ENCODE measurements at regions not wholly inside any gene's neighbourhood (a gene's known extent, or its start where the extent isn't known, plus 50 kb on each side); places are given as distances from the start of the nearest gene placed in this dataset.
"Not testable (repeated sequence)": the region's sequence is repeated elsewhere in the genome, so short reads cannot be mapped to it uniquely, and the experiment has no call there.

- not testable (repeated sequence) for DNase-seq
Observed at GRCh38 chr4:147168200-147168599, 222.5 kb upstream of the TTC29 start.

GRCh38 chr4:147173322-147173721, 227.7 kb upstream of the TTC29 start:
- DNase-seq, result no peak

GRCh38 chr4:147173797-147174432, 228.3 kb upstream of the TTC29 start:
- no peak for DNase-seq

GRCh38 chr4:147174591-147174990, 228.9 kb upstream of the TTC29 start:
- DNase-seq, result no peak

GRCh38 chr4:147175460-147176025, 229.9 kb upstream of the TTC29 start:
- DNase-seq, result no peak

- DNase-seq, result no peak
Observed at GRCh38 chr4:147182041-147182440, 236.4 kb upstream of the TTC29 start.

GRCh38 chr4:147192679-147193078, 247.0 kb upstream of the TTC29 start:
- DNase-seq, result no peak

GRCh38 chr4:147194114-147194513, 248.4 kb upstream of the TTC29 start:
- no peak for DNase-seq

- no peak for DNase-seq
Observed at GRCh38 chr4:147194604-147195003, 248.9 kb upstream of the TTC29 start.

- no peak for DNase-seq
Observed at GRCh38 chr4:147195386-147195785, 249.7 kb upstream of the TTC29 start.

GRCh38 chr4:147198411-147199051, 252.9 kb upstream of the TTC29 start:
- DNase-seq, result no peak

- no peak for DNase-seq
Observed at GRCh38 chr4:147201016-147201415, 255.4 kb upstream of the TTC29 start.

GRCh38 chr4:147206807-147207206, 261.1 kb upstream of the TTC29 start:
- DNase-seq, result no peak

- DNase-seq, result no peak
Observed at GRCh38 chr4:147207911-147208310, 262.2 kb upstream of the TTC29 start.

GRCh38 chr4:147217655-147218054, 263.2 kb upstream of the EDNRA start:
- DNase-seq, result no peak

GRCh38 chr4:147219145-147219544, 261.8 kb upstream of the EDNRA start:
- DNase-seq, result no peak

- no peak for DNase-seq
Observed at GRCh38 chr4:147220833-147221232, 260.1 kb upstream of the EDNRA start.

GRCh38 chr4:147222906-147223305, 258.0 kb upstream of the EDNRA start:
- DNase-seq, result no peak

- DNase-seq, result no peak
Observed at GRCh38 chr4:147223576-147223975, 257.3 kb upstream of the EDNRA start.

GRCh38 chr4:147236806-147237205, 244.1 kb upstream of the EDNRA start:
- DNase-seq, result no peak

- DNase-seq, result no peak
Observed at GRCh38 chr4:147244786-147245185, 236.1 kb upstream of the EDNRA start.

- DNase-seq, result no peak
Observed at GRCh38 chr4:147246096-147246495, 234.8 kb upstream of the EDNRA start.

- DNase-seq, result not testable (repeated sequence)
Observed at GRCh38 chr4:147246528-147246927, 234.4 kb upstream of the EDNRA start.

- DNase-seq, result no peak
Observed at GRCh38 chr4:147247579-147247978, 233.3 kb upstream of the EDNRA start.

GRCh38 chr4:147250062-147250461, 230.8 kb upstream of the EDNRA start:
- no peak for DNase-seq

Measured in NCI-H526 (cell line).